Endothelial cell of umbilical vein (primary cell): ENCODE measurements at regions not wholly inside any gene's neighbourhood (a gene's known extent, or its start where the extent isn't known, plus 50 kb on each side); places are given as distances from the start of the nearest gene placed in this dataset.

Source experiments
- BruUV-seq: library from RNA; stranded (reverse); fragments of 400-500 nt; replicated peaks from 2 replicates; lab custom pipeline; 2021; lab: Mats Ljungman, UMichigan
- CTCF ChIA-PET: fragments of 300-600, 350-600 bp; sonication (Branson Sonifier 250); formaldehyde crosslinking; loops from one replicate; lab custom pipeline; 2021; ENCODE audit warnings: antibody characterized with exemption, inconsistent platforms; lab: Charles Lee
- POLR2A ChIA-PET: fragments of 300-600, 350-600 bp; sonication (Branson Sonifier 250); formaldehyde crosslinking; loops from one replicate; lab custom pipeline; 2021; ENCODE audit warnings: antibody characterized with exemption, inconsistent platforms; lab: Charles Lee
- DNase-seq: peaks from one replicate; pipeline ENCODE4 v3.0.0-alpha.2; 2011; ENCODE audit warnings: low read depth, low spot score
- FAIRE-seq: peaks from 2 replicates; lab custom pipeline; 2011; peaks lifted over from hg19 to GRCh38; lab: Jason Lieb, UNC
- H2AFZ ChIP-seq: 2 replicates; pipeline ENCODE4 v1.6.0; 2012; ENCODE audit warnings: low read depth, low read length, control low read depth, inconsistent platforms
- H3K27ac ChIP-seq: 2 replicates; pipeline ENCODE4 v1.5.1; 2011; ENCODE audit warnings: low read depth, mild to moderate bottlenecking, control low read depth, low read length, moderate library complexity; ENCODE audit not compliant: insufficient read depth
- H3K27me3 ChIP-seq, 2 experiments: 2 replicates each; pipeline versions ENCODE4 v1.6.0 to v1.6.1; 2011; ENCODE audit warnings: low read length in 2 of 2, mixed read lengths in 1 of 2; ENCODE audit not compliant: control insufficient read depth in 2 of 2, insufficient read depth in 2 of 2
- H3K36me3 ChIP-seq, 2 experiments: 2 replicates in 1 of 2; 3 replicates in 1 of 2; pipeline ENCODE4 v1.5.1; 2011; ENCODE audit warnings: low read length in 2 of 2, mild to moderate bottlenecking in 1 of 2, moderate library complexity in 1 of 2; ENCODE audit not compliant: control insufficient read depth in 2 of 2, insufficient read depth in 2 of 2; ENCODE audit errors: extremely low read depth in 1 of 2
- H3K4me1 ChIP-seq: 3 replicates; pipeline ENCODE4 v1.5.1; 2011; ENCODE audit warnings: mild to moderate bottlenecking, low read length; ENCODE audit not compliant: control insufficient read depth, insufficient read depth; ENCODE audit errors: extremely low read depth
- H3K4me2 ChIP-seq: 2 replicates; pipeline ENCODE4 v1.6.1; 2011; ENCODE audit warnings: low read length, control low read depth, mixed read lengths; ENCODE audit not compliant: insufficient read depth
- H3K4me3 ChIP-seq, 3 experiments: fragments of 200-600 bp in 1 of 3; sonication (generic), shearing (Covaris generic) in 1 of 3; replicated peaks in 1 of 3; 2 replicates each; pipeline ENCODE4 v1.5.1; 2011 to 2016; ENCODE audit warnings: control low read depth in 3 of 3, low read length in 3 of 3, mild to moderate bottlenecking in 2 of 3, inconsistent platforms in 1 of 3, low read depth in 1 of 3, moderate library complexity in 1 of 3; ENCODE audit not compliant: insufficient read depth in 1 of 3
- H3K79me2 ChIP-seq: 2 replicates; pipeline ENCODE4 v1.6.0; 2012; ENCODE audit warnings: low read length, inconsistent platforms; ENCODE audit not compliant: control insufficient read depth, insufficient read depth
- H3K9ac ChIP-seq: replicated peaks from 2 replicates; pipeline ENCODE3; 2011; ENCODE audit warnings: low read length, control low read depth; ENCODE audit not compliant: insufficient read depth; ENCODE audit errors: extremely low read depth
- H3K9me1 ChIP-seq: replicated peaks from 3 replicates; pipeline ENCODE4 v1.6.0; 2011; ENCODE audit warnings: mild to moderate bottlenecking, low read length; ENCODE audit not compliant: control insufficient read depth, insufficient read depth; ENCODE audit errors: extremely low read depth
- H3K9me3 ChIP-seq: replicated peaks from 2 replicates; pipeline ENCODE4 v1.5.1; 2012; ENCODE audit warnings: low read length, inconsistent platforms; ENCODE audit not compliant: control insufficient read depth, insufficient read depth
- H4K20me1 ChIP-seq: replicated peaks from 2 replicates; pipeline ENCODE3; 2011; ENCODE audit warnings: mild to moderate bottlenecking, low read length; ENCODE audit not compliant: control insufficient read depth, insufficient read depth; ENCODE audit errors: extremely low read depth
- CTCF ChIP-seq, 2 donors: IDR thresholded peaks; 1 replicate in 1 of 2; 2 replicates in 1 of 2; pipeline ENCODE4 v1.5.1; 2011; ENCODE audit warnings: low read length in 2 of 2, mild to moderate bottlenecking in 2 of 2, moderate library complexity in 2 of 2, control low read depth in 1 of 2, inconsistent platforms in 1 of 2, low read depth in 1 of 2; ENCODE audit not compliant: insufficient read depth in 1 of 2; ENCODE audit errors: extremely low read depth in 1 of 2
- EZH2 ChIP-seq: IDR thresholded peaks from 2 replicates; pipeline ENCODE4 v1.6.1; 2012; ENCODE audit warnings: borderline replicate concordance, low read depth, mild to moderate bottlenecking, moderate library complexity, low read length, inconsistent platforms; ENCODE audit not compliant: severe bottlenecking
- FOS ChIP-seq: IDR thresholded peaks from 2 replicates; pipeline ENCODE4 v1.6.1; 2011; ENCODE audit warnings: mild to moderate bottlenecking, low read length, moderate library complexity, borderline replicate concordance; ENCODE audit not compliant: insufficient read depth
- GATA2 ChIP-seq: IDR thresholded peaks from 2 replicates; pipeline ENCODE4 v1.7.0; 2011; ENCODE audit warnings: low read depth, mild to moderate bottlenecking, moderate library complexity, mixed read lengths, low read length; ENCODE audit not compliant: insufficient read length, insufficient read depth
- JUN ChIP-seq: IDR thresholded peaks from 2 replicates; pipeline ENCODE4 v1.6.1; 2011; ENCODE audit warnings: borderline replicate concordance, low read depth; ENCODE audit not compliant: insufficient read length, insufficient read depth
- MAX ChIP-seq: IDR thresholded peaks from 2 replicates; pipeline ENCODE4 v1.6.1; 2011; ENCODE audit not compliant: insufficient read depth, insufficient read length
- POLR2A ChIP-seq: IDR thresholded peaks from 2 replicates; pipeline ENCODE4 v1.6.1; 2012; ENCODE audit warnings: low read depth, mild to moderate bottlenecking, control low read depth, low read length
- dilution Hi-C: fragments of 300-500 bp; cut with MboI; formaldehyde crosslinking; loops from one replicate; pipeline ENCODE4 v1.15.0; 2019; ENCODE audit warnings: low sequenced_read_pairs; ENCODE audit not compliant: extremely low pct_ligation_motif_present
- intact Hi-C: fragments of 100-400 bp; cut with micrococcal nuclease; formaldehyde crosslinking; loops from one replicate; pipeline ENCODE4 v1.10.0; 2022

- H3K4me2 ChIP-seq: peak overlapping the region; percentile 21
- no TSS peak for BruUV-seq
- no peak overlapping the region for H3K9ac ChIP-seq
- peak overlapping the region; percentile 83 for H2AFZ ChIP-seq
- H3K27ac ChIP-seq: no peak overlapping the region
- no peaks in the 10 kb centered on the region for H3K79me2 ChIP-seq
- peak; percentile 71 for FAIRE-seq
- TF ChIP-seq JUN: no peak
- no peak for TF ChIP-seq FOS
- dilution Hi-C loops: no loop called here
- H3K9me3 ChIP-seq: no peaks in the 10 kb centered on the region
- H4K20me1 ChIP-seq: no peaks in the 10 kb centered on the region
- H3K4me3 ChIP-seq: no peak overlapping the region
- CTCF ChIA-PET: interaction anchor here (0.8 to 2.2 kb wide), 5 partner anchors 16 to 373 kb away, joined by 3 to 7 read pairs (median 6); no protein-coding TSS in a partner anchor
- intact Hi-C loops: no loop called here
- no peaks in the 10 kb centered on the region for H3K36me3 ChIP-seq
- no peaks in the 10 kb centered on the region for H3K9me1 ChIP-seq
- H3K4me1 ChIP-seq: peaks cover 6% of the 10 kb centered on the region
- POLR2A ChIA-PET: no interaction called here
- peak; percentile 52 for DNase-seq
- H3K27me3 ChIP-seq: no peaks in the 10 kb centered on the region
These were observed 82.9 kb downstream of the MIAT start for GRCh38 chr22:26740253-26740652.

GRCh38 chr22:26743149-26743548 lies 85.8 kb downstream of the MIAT start:
- Histone ChIP-seq H3K79me2 (no peaks in the 10 kb centered on the region), H3K9ac (no peak overlapping the region)

More at GRCh38 chr22:26743149-26743548, 85.8 kb downstream of the MIAT start:
- FAIRE-seq (no peak), DNase-seq (no peak)
- Histone ChIP-seq H3K4me2 (no peak overlapping the region), H3K36me3 (no peaks in the 10 kb centered on the region), H3K4me3 (no peak overlapping the region), H3K4me1 (peaks cover 6% of the 10 kb centered on the region), H3K9me3 (no peaks in the 10 kb centered on the region), H3K27me3 (no peaks in the 10 kb centered on the region), H3K9me1 (no peaks in the 10 kb centered on the region), H2AFZ (no peak overlapping the region), H3K27ac (no peak overlapping the region), H4K20me1 (no peaks in the 10 kb centered on the region)
- ChIA-PET CTCF (no interaction called here), POLR2A (no interaction called here)
- dilution Hi-C loops: no loop called here
- no TSS peak for BruUV-seq
- intact Hi-C loops: no loop called here
- no peak for TF ChIP-seq MAX
- no peak for TF ChIP-seq POLR2A
- no peak for TF ChIP-seq EZH2
- no peak for TF ChIP-seq GATA2
- no peak for TF ChIP-seq CTCF (IDR thresholded peaks at IDR 0.05; ENCODE audit: extremely low read depth in 1 of 2, insufficient read depth in 1 of 2, low read depth in 1 of 2, low read length in 2 of 2)
- TF ChIP-seq FOS: no peak
- TF ChIP-seq JUN: no peak
